HEK293 (cell line): ENCODE measurements at regions not wholly inside any gene's neighbourhood (a gene's known extent, or its start where the extent isn't known, plus 50 kb on each side); places are given as distances from the start of the nearest gene placed in this dataset.

Experiments used
- CTCF ChIA-PET: fragments of 350-600 bp; formaldehyde crosslinking; extraction: SDS; loops from one replicate; lab custom pipeline; 2021; ENCODE audit warnings: antibody characterized with exemption; lab: Yijun Ruan, JAX
- POLR2A ChIA-PET: fragments of 300-600 bp; formaldehyde crosslinking; extraction: SDS; loops from one replicate; lab custom pipeline; 2020; ENCODE audit warnings: antibody characterized with exemption, inconsistent platforms; lab: Yijun Ruan, JAX
- H3K27ac ChIP-seq: fragments of 200-500 bp; sonication (Bioruptor generic); 2 replicates; pipeline ENCODE4 v1.5.1; 2014; ENCODE audit warnings: low read depth, low read length, control low read depth, inconsistent platforms; ENCODE audit errors: extremely low read depth
- H3K36me3 ChIP-seq, 2 experiments: fragments of 200-500 bp in 1 of 2; sonication (Bioruptor generic) in 1 of 2; 1 replicate in 1 of 2; 2 replicates in 1 of 2; pipeline ENCODE4 v1.5.1; 2014 to 2017; ENCODE audit warnings: inconsistent platforms in 2 of 2, low read length in 2 of 2; ENCODE audit not compliant: control insufficient read depth in 2 of 2, insufficient read depth in 1 of 2
- H3K4me1 ChIP-seq: fragments of 200-500 bp; sonication (Bioruptor generic); 2 replicates; pipeline ENCODE4 v1.5.1; 2014; ENCODE audit warnings: mild to moderate bottlenecking, low read length, inconsistent platforms; ENCODE audit not compliant: control insufficient read depth, insufficient read depth
- H3K4me3 ChIP-seq: 2 replicates; pipeline ENCODE4 v1.5.1; 2011; ENCODE audit warnings: low read depth, mild to moderate bottlenecking, control low read depth, low read length, moderate library complexity
- H3K9me3 ChIP-seq: fragments of 200-500 bp; sonication (Bioruptor generic); 2 replicates; pipeline ENCODE4 v1.5.1; 2014; ENCODE audit warnings: low read depth, low read length, inconsistent platforms; ENCODE audit not compliant: control insufficient read depth, insufficient read depth
- GFI1B ChIP-seq: fragments of 450-650 bp; formaldehyde crosslinking; IDR thresholded peaks from 2 replicates; pipeline ENCODE4 v1.5.1; 2016; ENCODE audit warnings: missing biosample characterization, missing genetic modification characterization
- GLIS1 ChIP-seq: fragments of 450-650 bp; formaldehyde crosslinking; IDR thresholded peaks from 2 replicates; pipeline ENCODE4 v1.5.1; 2016; ENCODE audit warnings: missing biosample characterization, missing genetic modification characterization
- SALL2 ChIP-seq: fragments of 450-650 bp; formaldehyde crosslinking; IDR thresholded peaks from 2 replicates; pipeline ENCODE4 v1.5.0; 2017; ENCODE audit warnings: missing biosample characterization, mild to moderate bottlenecking, missing genetic modification characterization, borderline replicate concordance
- ZBTB1 ChIP-seq: fragments of 450-650 bp; formaldehyde crosslinking; IDR thresholded peaks from 2 replicates; pipeline ENCODE4 v1.5.1; 2016; ENCODE audit warnings: missing biosample characterization, missing genetic modification characterization
- ZNF121 ChIP-seq: fragments of 450-650 bp; formaldehyde crosslinking; IDR thresholded peaks from 2 replicates; pipeline ENCODE4 v1.5.1; 2016; ENCODE audit warnings: missing biosample characterization, missing genetic modification characterization
- ZNF132 ChIP-seq: fragments of 450-650 bp; formaldehyde crosslinking; IDR thresholded peaks from 2 replicates; pipeline ENCODE4 v1.5.1; 2017; ENCODE audit warnings: missing biosample characterization, missing genetic modification characterization, borderline replicate concordance
- ZNF133 ChIP-seq: fragments of 450-650 bp; formaldehyde crosslinking; IDR thresholded peaks from 2 replicates; pipeline ENCODE4 v1.5.1; 2016; ENCODE audit warnings: missing biosample characterization, missing genetic modification characterization
- ZNF138 ChIP-seq: fragments of 450-650 bp; formaldehyde crosslinking; IDR thresholded peaks from 2 replicates; pipeline ENCODE4 v1.5.1; 2016; ENCODE audit warnings: missing biosample characterization, missing genetic modification characterization, borderline replicate concordance
- ZNF146 ChIP-seq: fragments of 450-650 bp; formaldehyde crosslinking; IDR thresholded peaks from 2 replicates; pipeline ENCODE4 v1.5.1; 2016; ENCODE audit warnings: missing biosample characterization, missing genetic modification characterization
- ZNF155 ChIP-seq: fragments of 450-650 bp; formaldehyde crosslinking; IDR thresholded peaks from 2 replicates; pipeline ENCODE4 v1.5.1; 2016; ENCODE audit warnings: missing biosample characterization, missing genetic modification characterization
- ZNF211 ChIP-seq: fragments of 450-650 bp; formaldehyde crosslinking; IDR thresholded peaks from 2 replicates; pipeline ENCODE4 v1.5.1; 2016; ENCODE audit warnings: low read depth, missing biosample characterization, missing genetic modification characterization
- ZNF26 ChIP-seq: fragments of 450-650 bp; formaldehyde crosslinking; IDR thresholded peaks from 2 replicates; pipeline ENCODE4 v1.5.1; 2016; ENCODE audit warnings: missing biosample characterization, missing genetic modification characterization
- ZNF433 ChIP-seq: fragments of 450-650 bp; formaldehyde crosslinking; IDR thresholded peaks from 2 replicates; pipeline ENCODE4 v1.5.1; 2016; ENCODE audit warnings: missing biosample characterization, missing genetic modification characterization, low read depth
- ZNF513 ChIP-seq: fragments of 450-650 bp; IDR thresholded peaks from 2 replicates; pipeline ENCODE4 v1.5.1; 2018; ENCODE audit warnings: missing biosample characterization, missing genetic modification characterization
- ZNF561 ChIP-seq: fragments of 450-650 bp; IDR thresholded peaks from 2 replicates; pipeline ENCODE4 v1.5.1; 2018; ENCODE audit warnings: missing biosample characterization, missing genetic modification characterization, borderline replicate concordance
- ZNF610 ChIP-seq: fragments of 450-650 bp; formaldehyde crosslinking; IDR thresholded peaks from 2 replicates; pipeline ENCODE4 v1.5.1; 2016; ENCODE audit warnings: missing biosample characterization, missing genetic modification characterization, borderline replicate concordance
- ZNF843 ChIP-seq: fragments of 450-650 bp; formaldehyde crosslinking; IDR thresholded peaks from 2 replicates; pipeline ENCODE4 v1.5.1; 2016; ENCODE audit warnings: missing biosample characterization, missing genetic modification characterization
- ZSCAN16 ChIP-seq: fragments of 450-650 bp; formaldehyde crosslinking; IDR thresholded peaks from 2 replicates; pipeline ENCODE4 v1.5.1; 2016; ENCODE audit warnings: missing biosample characterization, missing genetic modification characterization
- ZSCAN4 ChIP-seq: fragments of 450-650 bp; formaldehyde crosslinking; IDR thresholded peaks from 2 replicates; pipeline ENCODE4 v1.5.1; 2017; ENCODE audit warnings: missing biosample characterization, missing genetic modification characterization
- TF ChIP-seq, protein P1 (sequence below): fragments of 450-650 bp; formaldehyde crosslinking; conservative IDR thresholded peaks from 2 replicates; pipeline ENCODE4 v1.5.1; 2016; ENCODE audit warnings: low read depth, missing biosample characterization, missing genetic modification characterization
- TF ChIP-seq, protein P2 (sequence below): fragments of 450-650 bp; formaldehyde crosslinking; IDR thresholded peaks from 2 replicates; pipeline ENCODE4 v1.5.1; 2016; ENCODE audit warnings: missing biosample characterization, missing genetic modification characterization
- TF ChIP-seq, protein P3 (sequence below): fragments of 450-650 bp; formaldehyde crosslinking; IDR thresholded peaks from 2 replicates; pipeline ENCODE4 v1.5.0; 2017; ENCODE audit warnings: missing biosample characterization, missing genetic modification characterization, borderline replicate concordance
- TF ChIP-seq, protein P4 (sequence below): fragments of 450-650 bp; formaldehyde crosslinking; IDR thresholded peaks from 2 replicates; pipeline ENCODE4 v1.5.1; 2016; ENCODE audit warnings: missing biosample characterization, missing genetic modification characterization, low read depth

DNA sequence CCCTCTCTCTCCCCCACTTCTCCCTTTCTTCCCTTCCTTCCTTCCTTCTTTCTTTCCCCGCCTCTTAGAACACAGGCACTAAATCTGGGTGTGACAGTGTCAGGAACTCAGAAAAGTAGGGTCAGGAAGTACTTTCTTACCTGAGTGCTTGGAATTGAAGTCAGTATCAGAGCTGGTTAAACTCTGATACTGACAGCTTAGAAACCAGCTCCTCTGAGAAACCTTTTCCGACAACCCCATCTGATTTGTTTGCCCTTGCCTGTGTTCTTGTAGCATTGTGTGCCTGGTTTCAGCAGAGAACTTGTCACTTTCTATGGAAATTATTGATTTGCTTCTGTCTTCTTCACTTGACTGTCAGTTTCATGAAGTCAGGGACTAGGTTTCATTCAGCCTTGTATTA is 113.9 kb downstream of the AASDH start (continued):
- TF ChIP-seq, protein P1, sequence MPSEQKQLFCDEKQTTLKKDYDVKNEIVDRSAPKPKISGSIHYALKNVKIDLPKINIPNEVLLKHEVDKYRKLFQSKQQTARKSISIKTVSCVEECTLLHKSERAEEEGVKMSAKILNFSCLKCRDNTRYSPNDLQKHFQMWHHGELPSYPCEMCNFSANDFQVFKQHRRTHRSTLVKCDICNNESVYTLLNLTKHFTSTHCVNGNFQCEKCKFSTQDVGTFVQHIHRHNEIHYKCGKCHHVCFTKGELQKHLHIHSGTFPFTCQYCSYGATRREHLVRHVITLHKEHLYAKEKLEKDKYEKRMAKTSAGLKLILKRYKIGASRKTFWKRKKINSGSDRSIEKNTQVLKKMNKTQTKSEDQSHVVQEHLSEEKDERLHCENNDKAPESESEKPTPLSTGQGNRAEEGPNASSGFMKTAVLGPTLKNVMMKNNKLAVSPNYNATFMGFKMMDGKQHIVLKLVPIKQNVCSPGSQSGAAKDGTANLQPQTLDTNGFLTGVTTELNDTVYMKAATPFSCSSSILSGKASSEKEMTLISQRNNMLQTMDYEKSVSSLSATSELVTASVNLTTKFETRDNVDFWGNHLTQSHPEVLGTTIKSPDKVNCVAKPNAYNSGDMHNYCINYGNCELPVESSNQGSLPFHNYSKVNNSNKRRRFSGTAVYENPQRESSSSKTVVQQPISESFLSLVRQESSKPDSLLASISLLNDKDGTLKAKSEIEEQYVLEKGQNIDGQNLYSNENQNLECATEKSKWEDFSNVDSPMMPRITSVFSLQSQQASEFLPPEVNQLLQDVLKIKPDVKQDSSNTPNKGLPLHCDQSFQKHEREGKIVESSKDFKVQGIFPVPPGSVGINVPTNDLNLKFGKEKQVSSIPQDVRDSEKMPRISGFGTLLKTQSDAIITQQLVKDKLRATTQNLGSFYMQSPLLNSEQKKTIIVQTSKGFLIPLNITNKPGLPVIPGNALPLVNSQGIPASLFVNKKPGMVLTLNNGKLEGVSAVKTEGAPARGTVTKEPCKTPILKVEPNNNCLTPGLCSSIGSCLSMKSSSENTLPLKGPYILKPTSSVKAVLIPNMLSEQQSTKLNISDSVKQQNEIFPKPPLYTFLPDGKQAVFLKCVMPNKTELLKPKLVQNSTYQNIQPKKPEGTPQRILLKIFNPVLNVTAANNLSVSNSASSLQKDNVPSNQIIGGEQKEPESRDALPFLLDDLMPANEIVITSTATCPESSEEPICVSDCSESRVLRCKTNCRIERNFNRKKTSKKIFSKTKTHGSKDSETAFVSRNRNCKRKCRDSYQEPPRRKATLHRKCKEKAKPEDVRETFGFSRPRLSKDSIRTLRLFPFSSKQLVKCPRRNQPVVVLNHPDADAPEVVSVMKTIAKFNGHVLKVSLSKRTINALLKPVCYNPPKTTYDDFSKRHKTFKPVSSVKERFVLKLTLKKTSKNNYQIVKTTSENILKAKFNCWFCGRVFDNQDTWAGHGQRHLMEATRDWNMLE, result no peak
- TF ChIP-seq ZBTB1 (tag by site-specific recombination) (no peak), ZNF843 (tag by site-specific recombination) (no peak), ZNF121 (tag by site-specific recombination) (no peak), SALL2 (tag by site-specific recombination) (no peak), ZNF132 (no peak), ZNF146 (no peak)
- TF ChIP-seq, protein P2, sequence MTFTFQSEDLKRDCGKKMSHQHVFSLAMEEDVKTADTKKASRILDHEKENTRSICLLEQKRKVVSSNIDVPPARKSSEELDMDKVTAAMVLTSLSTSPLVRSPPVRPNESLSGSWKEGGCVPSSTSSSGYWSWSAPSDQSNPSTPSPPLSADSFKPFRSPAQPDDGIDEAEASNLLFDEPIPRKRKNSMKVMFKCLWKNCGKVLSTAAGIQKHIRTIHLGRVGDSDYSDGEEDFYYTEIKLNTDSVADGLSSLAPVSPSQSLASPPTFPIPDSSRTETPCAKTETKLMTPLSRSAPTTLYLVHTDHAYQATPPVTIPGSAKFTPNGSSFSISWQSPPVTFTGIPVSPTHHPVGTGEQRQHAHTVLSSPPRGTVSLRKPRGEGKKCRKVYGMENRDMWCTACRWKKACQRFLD, result no peak
- TF ChIP-seq, protein P3, sequence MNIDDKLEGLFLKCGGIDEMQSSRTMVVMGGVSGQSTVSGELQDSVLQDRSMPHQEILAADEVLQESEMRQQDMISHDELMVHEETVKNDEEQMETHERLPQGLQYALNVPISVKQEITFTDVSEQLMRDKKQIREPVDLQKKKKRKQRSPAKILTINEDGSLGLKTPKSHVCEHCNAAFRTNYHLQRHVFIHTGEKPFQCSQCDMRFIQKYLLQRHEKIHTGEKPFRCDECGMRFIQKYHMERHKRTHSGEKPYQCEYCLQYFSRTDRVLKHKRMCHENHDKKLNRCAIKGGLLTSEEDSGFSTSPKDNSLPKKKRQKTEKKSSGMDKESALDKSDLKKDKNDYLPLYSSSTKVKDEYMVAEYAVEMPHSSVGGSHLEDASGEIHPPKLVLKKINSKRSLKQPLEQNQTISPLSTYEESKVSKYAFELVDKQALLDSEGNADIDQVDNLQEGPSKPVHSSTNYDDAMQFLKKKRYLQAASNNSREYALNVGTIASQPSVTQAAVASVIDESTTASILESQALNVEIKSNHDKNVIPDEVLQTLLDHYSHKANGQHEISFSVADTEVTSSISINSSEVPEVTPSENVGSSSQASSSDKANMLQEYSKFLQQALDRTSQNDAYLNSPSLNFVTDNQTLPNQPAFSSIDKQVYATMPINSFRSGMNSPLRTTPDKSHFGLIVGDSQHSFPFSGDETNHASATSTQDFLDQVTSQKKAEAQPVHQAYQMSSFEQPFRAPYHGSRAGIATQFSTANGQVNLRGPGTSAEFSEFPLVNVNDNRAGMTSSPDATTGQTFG (tag by site-specific recombination), result no peak
- TF ChIP-seq, all 188 proteins: peak for 0

- H3K27ac ChIP-seq, result no peak overlapping the region
- CTCF ChIA-PET, result no interaction called here
- H3K36me3 ChIP-seq, result no peaks in the 10 kb centered on the region
Measured at GRCh38 chr4:56272927-56273326, 114.4 kb downstream of the AASDH start.

More at GRCh38 chr4:56272927-56273326, 114.4 kb downstream of the AASDH start:
- POLR2A ChIA-PET, result no interaction called here
- H3K4me3 ChIP-seq, result no peak overlapping the region
- no peak for TF ChIP-seq ZNF610
- TF ChIP-seq ZNF26 (tag by site-specific recombination), result no peak
- no peak for TF ChIP-seq ZNF133 (tag by site-specific recombination)
- TF ChIP-seq ZNF433 (tag by site-specific recombination), result no peak
- no peak for TF ChIP-seq GLIS1 (tag by site-specific recombination)
- TF ChIP-seq ZNF211 (tag by site-specific recombination), result no peak
- TF ChIP-seq ZNF513 (tag by site-specific recombination), result no peak
- TF ChIP-seq ZSCAN4 (tag by site-specific recombination), result no peak
- no peak for TF ChIP-seq SALL2 (tag by site-specific recombination)
- TF ChIP-seq, protein P4, sequence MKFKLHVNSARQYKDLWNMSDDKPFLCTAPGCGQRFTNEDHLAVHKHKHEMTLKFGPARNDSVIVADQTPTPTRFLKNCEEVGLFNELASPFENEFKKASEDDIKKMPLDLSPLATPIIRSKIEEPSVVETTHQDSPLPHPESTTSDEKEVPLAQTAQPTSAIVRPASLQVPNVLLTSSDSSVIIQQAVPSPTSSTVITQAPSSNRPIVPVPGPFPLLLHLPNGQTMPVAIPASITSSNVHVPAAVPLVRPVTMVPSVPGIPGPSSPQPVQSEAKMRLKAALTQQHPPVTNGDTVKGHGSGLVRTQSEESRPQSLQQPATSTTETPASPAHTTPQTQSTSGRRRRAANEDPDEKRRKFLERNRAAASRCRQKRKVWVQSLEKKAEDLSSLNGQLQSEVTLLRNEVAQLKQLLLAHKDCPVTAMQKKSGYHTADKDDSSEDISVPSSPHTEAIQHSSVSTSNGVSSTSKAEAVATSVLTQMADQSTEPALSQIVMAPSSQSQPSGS (tag by site-specific recombination), result no peak
- TF ChIP-seq ZNF155 (tag by site-specific recombination), result no peak
- no peak for TF ChIP-seq ZSCAN16 (tag by site-specific recombination)
- TF ChIP-seq GFI1B (tag by site-specific recombination), result no peak
- no peak for TF ChIP-seq ZNF561 (tag by site-specific recombination)
- TF ChIP-seq ZNF138, result no peak
- TF ChIP-seq, all 188 proteins: peak for 0
- Histone ChIP-seq H3K4me1 (no peaks in the 10 kb centered on the region), H3K9me3 (no peaks in the 10 kb centered on the region)
